ENCODE measurements at regions not wholly inside any gene's neighbourhood (a gene's known extent, or its start where the extent isn't known, plus 50 kb on each side); places are given as distances from the start of the nearest gene placed in this dataset.

DNA sequence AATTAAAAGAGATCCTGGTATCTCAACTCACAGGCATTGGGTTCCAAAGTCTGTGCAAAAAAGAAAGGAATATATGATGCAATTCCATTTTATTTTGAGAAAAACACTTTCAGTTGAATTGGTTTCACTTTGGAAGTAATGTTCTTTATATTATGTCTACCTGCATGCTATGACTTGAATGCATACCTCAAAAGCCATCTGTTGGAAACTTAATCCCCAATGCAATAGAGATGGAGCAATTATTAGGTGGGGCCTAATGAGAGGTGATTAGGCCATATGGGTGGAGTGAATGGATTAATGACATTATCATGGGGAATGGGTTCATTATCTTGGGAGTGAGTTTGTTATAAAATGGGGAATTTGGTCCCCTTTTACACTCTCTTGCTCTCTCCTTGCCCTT, 293.3 kb downstream of the CSNK1G3 start:
- no TSS peak for BruUV-seq (replicated peaks)
- no peaks in the 10 kb centered on the region for H3K9me3 ChIP-seq (ENCODE audit: low read length)
- intact Hi-C loops (cut with micrococcal nuclease; ENCODE audit: unreplicated experiment) = no loop called here
- H3K79me2 ChIP-seq (ENCODE audit: insufficient read depth, low read length) = no peaks in the 10 kb centered on the region
- H3K27me3 ChIP-seq (ENCODE audit: control insufficient read depth in 1 of 2, insufficient read depth in 2 of 2, low read length in 2 of 2) = no peaks in the 10 kb centered on the region; a peak in 1 of 5 replicates
- H3K4me3 ChIP-seq (replicated peaks in 1 of 3; ENCODE audit: insufficient read depth in 1 of 3, low read depth in 2 of 3, low read length in 3 of 3) = no peak overlapping the region
- H3K4me1 ChIP-seq (ENCODE audit: insufficient read depth, low read length) = peaks cover 10% of the 10 kb centered on the region; the same call in 1 of the 2 replicates
- H3K36me3 ChIP-seq (replicated peaks in 1 of 2; ENCODE audit: control insufficient read depth in 1 of 2, insufficient read depth in 2 of 2, low read length in 2 of 2) = no peaks in the 10 kb centered on the region
- H3K27ac ChIP-seq (ENCODE audit: extremely low read length, insufficient read depth, low read length) = no peak overlapping the region
- in situ Hi-C loops (cut with HindIII; ENCODE audit: extremely low pct_ligation_motif_present, low pct_unique_long_range_greater_than_20kb) = no loop called here
- H3K9ac ChIP-seq (ENCODE audit: insufficient read depth, low read depth, low read length) = no peak overlapping the region
- H3K4me2 ChIP-seq (ENCODE audit: low read depth, low read length) = no peak overlapping the region
- FAIRE-seq (no peak), ATAC-seq (no peak), DNase-seq (ENCODE audit: low spot score) (no peak)
- H2AFZ ChIP-seq (ENCODE audit: low read length) = no peak overlapping the region
- H4K20me1 ChIP-seq (ENCODE audit: insufficient read depth, low read length) = no peaks in the 10 kb centered on the region
- ChIA-PET POLR2A (no interaction called here), CTCF (ENCODE audit: low intra/inter-chr PET ratio, low total read pairs) (no interaction called here)
- TF ChIP-seq KDM1A (CRISPR knock-in tag; IDR thresholded peaks at IDR 0.05) (no peak), POLR2AphosphoS5 (IDR thresholded peaks at IDR 0.05; ENCODE audit: low read depth, low read length) (no peak), ZNF468 (CRISPR knock-in tag; IDR thresholded peaks at IDR 0.05) (no peak), MAFG (CRISPR knock-in tag; IDR thresholded peaks at IDR 0.05) (no peak), AGO1 (IDR thresholded peaks at IDR 0.05; ENCODE audit: low read depth, low read length, poor library complexity, severe bottlenecking) (no peak), ZNF34 (CRISPR knock-in tag; IDR thresholded peaks at IDR 0.05; ENCODE audit: borderline replicate concordance) (no peak), ZNF589 (CRISPR knock-in tag; conservative IDR thresholded peaks at IDR 0.05) (no peak), ZNF138 (CRISPR knock-in tag; IDR thresholded peaks at IDR 0.05; ENCODE audit: low read depth) (no peak), HMGA1 (CRISPR knock-in tag; conservative IDR thresholded peaks at IDR 0.05) (no peak), CHCHD3 (CRISPR knock-in tag; IDR thresholded peaks at IDR 0.05) (no peak), ZSCAN29 (CRISPR knock-in tag; conservative IDR thresholded peaks at IDR 0.05) (no peak)
- TF ChIP-seq, protein P1, sequence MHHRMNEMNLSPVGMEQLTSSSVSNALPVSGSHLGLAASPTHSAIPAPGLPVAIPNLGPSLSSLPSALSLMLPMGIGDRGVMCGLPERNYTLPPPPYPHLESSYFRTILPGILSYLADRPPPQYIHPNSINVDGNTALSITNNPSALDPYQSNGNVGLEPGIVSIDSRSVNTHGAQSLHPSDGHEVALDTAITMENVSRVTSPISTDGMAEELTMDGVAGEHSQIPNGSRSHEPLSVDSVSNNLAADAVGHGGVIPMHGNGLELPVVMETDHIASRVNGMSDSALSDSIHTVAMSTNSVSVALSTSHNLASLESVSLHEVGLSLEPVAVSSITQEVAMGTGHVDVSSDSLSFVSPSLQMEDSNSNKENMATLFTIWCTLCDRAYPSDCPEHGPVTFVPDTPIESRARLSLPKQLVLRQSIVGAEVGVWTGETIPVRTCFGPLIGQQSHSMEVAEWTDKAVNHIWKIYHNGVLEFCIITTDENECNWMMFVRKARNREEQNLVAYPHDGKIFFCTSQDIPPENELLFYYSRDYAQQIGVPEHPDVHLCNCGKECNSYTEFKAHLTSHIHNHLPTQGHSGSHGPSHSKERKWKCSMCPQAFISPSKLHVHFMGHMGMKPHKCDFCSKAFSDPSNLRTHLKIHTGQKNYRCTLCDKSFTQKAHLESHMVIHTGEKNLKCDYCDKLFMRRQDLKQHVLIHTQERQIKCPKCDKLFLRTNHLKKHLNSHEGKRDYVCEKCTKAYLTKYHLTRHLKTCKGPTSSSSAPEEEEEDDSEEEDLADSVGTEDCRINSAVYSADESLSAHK (CRISPR knock-in tag; IDR thresholded peaks at IDR 0.05; ENCODE audit: borderline replicate concordance) = no peak
- TF ChIP-seq, protein P2, sequence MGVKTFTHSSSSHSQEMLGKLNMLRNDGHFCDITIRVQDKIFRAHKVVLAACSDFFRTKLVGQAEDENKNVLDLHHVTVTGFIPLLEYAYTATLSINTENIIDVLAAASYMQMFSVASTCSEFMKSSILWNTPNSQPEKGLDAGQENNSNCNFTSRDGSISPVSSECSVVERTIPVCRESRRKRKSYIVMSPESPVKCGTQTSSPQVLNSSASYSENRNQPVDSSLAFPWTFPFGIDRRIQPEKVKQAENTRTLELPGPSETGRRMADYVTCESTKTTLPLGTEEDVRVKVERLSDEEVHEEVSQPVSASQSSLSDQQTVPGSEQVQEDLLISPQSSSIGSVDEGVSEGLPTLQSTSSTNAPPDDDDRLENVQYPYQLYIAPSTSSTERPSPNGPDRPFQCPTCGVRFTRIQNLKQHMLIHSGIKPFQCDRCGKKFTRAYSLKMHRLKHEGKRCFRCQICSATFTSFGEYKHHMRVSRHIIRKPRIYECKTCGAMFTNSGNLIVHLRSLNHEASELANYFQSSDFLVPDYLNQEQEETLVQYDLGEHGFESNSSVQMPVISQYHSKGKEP (CRISPR knock-in tag; IDR thresholded peaks at IDR 0.05) = no peak
- TF ChIP-seq, protein P3, sequence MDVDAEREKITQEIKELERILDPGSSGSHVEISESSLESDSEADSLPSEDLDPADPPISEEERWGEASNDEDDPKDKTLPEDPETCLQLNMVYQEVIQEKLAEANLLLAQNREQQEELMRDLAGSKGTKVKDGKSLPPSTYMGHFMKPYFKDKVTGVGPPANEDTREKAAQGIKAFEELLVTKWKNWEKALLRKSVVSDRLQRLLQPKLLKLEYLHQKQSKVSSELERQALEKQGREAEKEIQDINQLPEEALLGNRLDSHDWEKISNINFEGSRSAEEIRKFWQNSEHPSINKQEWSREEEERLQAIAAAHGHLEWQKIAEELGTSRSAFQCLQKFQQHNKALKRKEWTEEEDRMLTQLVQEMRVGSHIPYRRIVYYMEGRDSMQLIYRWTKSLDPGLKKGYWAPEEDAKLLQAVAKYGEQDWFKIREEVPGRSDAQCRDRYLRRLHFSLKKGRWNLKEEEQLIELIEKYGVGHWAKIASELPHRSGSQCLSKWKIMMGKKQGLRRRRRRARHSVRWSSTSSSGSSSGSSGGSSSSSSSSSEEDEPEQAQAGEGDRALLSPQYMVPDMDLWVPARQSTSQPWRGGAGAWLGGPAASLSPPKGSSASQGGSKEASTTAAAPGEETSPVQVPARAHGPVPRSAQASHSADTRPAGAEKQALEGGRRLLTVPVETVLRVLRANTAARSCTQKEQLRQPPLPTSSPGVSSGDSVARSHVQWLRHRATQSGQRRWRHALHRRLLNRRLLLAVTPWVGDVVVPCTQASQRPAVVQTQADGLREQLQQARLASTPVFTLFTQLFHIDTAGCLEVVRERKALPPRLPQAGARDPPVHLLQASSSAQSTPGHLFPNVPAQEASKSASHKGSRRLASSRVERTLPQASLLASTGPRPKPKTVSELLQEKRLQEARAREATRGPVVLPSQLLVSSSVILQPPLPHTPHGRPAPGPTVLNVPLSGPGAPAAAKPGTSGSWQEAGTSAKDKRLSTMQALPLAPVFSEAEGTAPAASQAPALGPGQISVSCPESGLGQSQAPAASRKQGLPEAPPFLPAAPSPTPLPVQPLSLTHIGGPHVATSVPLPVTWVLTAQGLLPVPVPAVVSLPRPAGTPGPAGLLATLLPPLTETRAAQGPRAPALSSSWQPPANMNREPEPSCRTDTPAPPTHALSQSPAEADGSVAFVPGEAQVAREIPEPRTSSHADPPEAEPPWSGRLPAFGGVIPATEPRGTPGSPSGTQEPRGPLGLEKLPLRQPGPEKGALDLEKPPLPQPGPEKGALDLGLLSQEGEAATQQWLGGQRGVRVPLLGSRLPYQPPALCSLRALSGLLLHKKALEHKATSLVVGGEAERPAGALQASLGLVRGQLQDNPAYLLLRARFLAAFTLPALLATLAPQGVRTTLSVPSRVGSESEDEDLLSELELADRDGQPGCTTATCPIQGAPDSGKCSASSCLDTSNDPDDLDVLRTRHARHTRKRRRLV (CRISPR knock-in tag; IDR thresholded peaks at IDR 0.05) = no peak
- TF ChIP-seq, protein P4, sequence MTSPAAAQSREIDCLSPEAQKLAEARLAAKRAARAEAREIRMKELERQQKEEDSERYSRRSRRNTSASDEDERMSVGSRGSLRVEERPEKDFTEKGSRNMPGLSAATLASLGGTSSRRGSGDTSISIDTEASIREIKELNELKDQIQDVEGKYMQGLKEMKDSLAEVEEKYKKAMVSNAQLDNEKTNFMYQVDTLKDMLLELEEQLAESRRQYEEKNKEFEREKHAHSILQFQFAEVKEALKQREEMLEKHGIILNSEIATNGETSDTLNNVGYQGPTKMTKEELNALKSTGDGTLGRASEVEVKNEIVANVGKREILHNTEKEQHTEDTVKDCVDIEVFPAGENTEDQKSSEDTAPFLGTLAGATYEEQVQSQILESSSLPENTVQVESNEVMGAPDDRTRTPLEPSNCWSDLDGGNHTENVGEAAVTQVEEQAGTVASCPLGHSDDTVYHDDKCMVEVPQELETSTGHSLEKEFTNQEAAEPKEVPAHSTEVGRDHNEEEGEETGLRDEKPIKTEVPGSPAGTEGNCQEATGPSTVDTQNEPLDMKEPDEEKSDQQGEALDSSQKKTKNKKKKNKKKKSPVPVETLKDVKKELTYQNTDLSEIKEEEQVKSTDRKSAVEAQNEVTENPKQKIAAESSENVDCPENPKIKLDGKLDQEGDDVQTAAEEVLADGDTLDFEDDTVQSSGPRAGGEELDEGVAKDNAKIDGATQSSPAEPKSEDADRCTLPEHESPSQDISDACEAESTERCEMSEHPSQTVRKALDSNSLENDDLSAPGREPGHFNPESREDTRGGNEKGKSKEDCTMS (CRISPR knock-in tag; conservative IDR thresholded peaks at IDR 0.05) = no peak
